Left colon (tissue), 2 donors: ENCODE measurements at regions not wholly inside any gene's neighbourhood (a gene's known extent, or its start where the extent isn't known, plus 50 kb on each side); places are given as distances from the start of the nearest gene placed in this dataset.
"Not testable (repeated sequence)": the region's sequence is repeated elsewhere in the genome, so short reads cannot be mapped to it uniquely, and the experiment has no call there.

Experiments
- ATAC-seq: fragments of 200-7000 bp; cut with Tn5 transposase; one replicate; pipeline ENCODE4 v1.9.1; 2020; ENCODE audit warnings: mild to moderate bottlenecking, moderate library complexity
- DNase-seq, 2 donors: peaks; one replicate each; pipeline ENCODE4 v3.0.0-alpha.2; 2020
- intact Hi-C, 2 donors: fragments of 100-400 bp; cut with DNase I in 1 of 2; cut with micrococcal nuclease in 1 of 2; formaldehyde crosslinking; loops; one replicate each; pipeline versions ENCODE4 v1.11.2 to v1.14.0; 2022; cut with DNase I, micrococcal nuclease
- donor health status: DM: no; HTN: no; CAD: no.
- donor health status: DM: yes; HTN: yes; CAD: no.

GRCh38 chr5:136814619-136815378, 449.5 kb upstream of the TRPC7 start:
- intact Hi-C loops, result no loop called here
- DNase-seq (no peak), ATAC-seq (no peak)

GRCh38 chr5:136812270-136812669, 446.9 kb upstream of the TRPC7 start:
- ATAC-seq, intact Hi-C loops, DNase-seq: not testable (repeated sequence)

- DNase-seq (no peak), ATAC-seq (no peak)
- intact Hi-C loops, result no loop called here
Measured at GRCh38 chr5:136811551-136811950, 446.2 kb upstream of the TRPC7 start.

GRCh38 chr5:136811086-136811485, 445.7 kb upstream of the TRPC7 start:
- ATAC-seq (no peak), DNase-seq (no peak)
- intact Hi-C loops, result no loop called here

GRCh38 chr5:136810261-136810801, 445.0 kb upstream of the TRPC7 start:
- ATAC-seq (no peak), DNase-seq (no peak)
- intact Hi-C loops, result no loop called here

GRCh38 chr5:136809382-136809781, 444.0 kb upstream of the TRPC7 start:
- ATAC-seq, result no peak
- intact Hi-C loops, result no loop called here
- no peak for DNase-seq

GRCh38 chr5:136808756-136809155, 443.4 kb upstream of the TRPC7 start:
- DNase-seq, result no peak
- intact Hi-C loops, result no loop called here
- ATAC-seq, result no peak

- DNase-seq (no peak), ATAC-seq (no peak)
- intact Hi-C loops, result no loop called here
Measured at GRCh38 chr5:136805466-136805865, 440.1 kb upstream of the TRPC7 start.

GRCh38 chr5:136802383-136802782, 437.0 kb upstream of the TRPC7 start:
- DNase-seq (no peak), ATAC-seq (no peak)
- intact Hi-C loops, result no loop called here

- no peak for DNase-seq
- no peak for ATAC-seq
- intact Hi-C loops, result no loop called here
Measured at GRCh38 chr5:136799806-136800372, 434.5 kb upstream of the TRPC7 start.

GRCh38 chr5:136793300-136793699, 428.0 kb upstream of the TRPC7 start:
- intact Hi-C loops, result no loop called here
- DNase-seq (no peak), ATAC-seq (no peak)

- intact Hi-C loops, result no loop called here
- DNase-seq (no peak), ATAC-seq (no peak)
Measured at GRCh38 chr5:136781464-136781863, 416.1 kb upstream of the TRPC7 start.

- no peak for ATAC-seq
- DNase-seq, result no peak
- intact Hi-C loops, result no loop called here
Measured at GRCh38 chr5:136780518-136780917, 415.2 kb upstream of the TRPC7 start.

GRCh38 chr5:136776022-136776927, 410.9 kb upstream of the TRPC7 start:
- no peak for ATAC-seq
- intact Hi-C loops, result no loop called here
- no peak for DNase-seq

GRCh38 chr5:136772491-136772890, 407.1 kb upstream of the TRPC7 start:
- intact Hi-C loops, result loop anchor here in 1 of 2 donors (5.0 kb wide), 1 partner anchor 525 kb away; no protein-coding TSS in a partner anchor
- ATAC-seq (no peak), DNase-seq (no peak)

- DNase-seq, result peak in 1 of 2 donors; percentile 47
- ATAC-seq, result peak; percentile 68
- intact Hi-C loops, result loop anchor here in 1 of 2 donors (5.0 kb wide), 1 partner anchor 523 kb away; no protein-coding TSS in a partner anchor
Measured at GRCh38 chr5:136769900-136770684, 404.7 kb upstream of the TRPC7 start.

- intact Hi-C loops, result no loop called here
- DNase-seq, result no peak
- ATAC-seq, result no peak
Measured at GRCh38 chr5:136769093-136769492, 403.7 kb upstream of the TRPC7 start.

- ATAC-seq (no peak), DNase-seq (no peak)
- intact Hi-C loops, result no loop called here
Measured at GRCh38 chr5:136768457-136768856, 403.1 kb upstream of the TRPC7 start.

- ATAC-seq (no peak), DNase-seq (no peak)
- intact Hi-C loops, result no loop called here
Measured at GRCh38 chr5:136766456-136766855, 401.1 kb upstream of the TRPC7 start.
